GOT3 (cell line): ENCODE measurements at regions not wholly inside any gene's neighbourhood (a gene's known extent, or its start where the extent isn't known, plus 50 kb on each side); places are given as distances from the start of the nearest gene placed in this dataset.

Source experiments
- DNase-seq: peaks from one replicate; lab custom pipeline; 2025; ENCODE audit warnings: mixed read lengths; lab: John Stamatoyannopoulos, UW

DNA sequence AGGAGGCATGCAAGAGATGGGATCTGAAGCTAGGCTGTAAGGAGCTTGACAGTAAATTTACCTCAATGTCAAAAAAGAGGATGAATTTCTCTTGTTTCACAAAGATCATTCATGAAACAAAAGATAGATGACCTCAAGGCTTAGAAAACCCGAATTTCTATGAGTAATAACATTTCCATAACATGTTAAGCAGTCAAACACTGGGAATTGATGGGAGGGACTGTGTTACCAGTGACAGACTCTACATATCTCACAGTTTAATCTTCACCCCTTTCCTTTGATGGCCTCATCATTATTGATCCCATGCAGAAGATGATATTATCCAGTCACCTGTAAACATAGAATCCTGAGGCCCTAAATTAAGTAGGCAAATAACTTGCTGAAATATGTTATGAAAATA, 53.5 kb upstream of the VGLL3 start:
- DNase-seq, result no peak

DNA sequence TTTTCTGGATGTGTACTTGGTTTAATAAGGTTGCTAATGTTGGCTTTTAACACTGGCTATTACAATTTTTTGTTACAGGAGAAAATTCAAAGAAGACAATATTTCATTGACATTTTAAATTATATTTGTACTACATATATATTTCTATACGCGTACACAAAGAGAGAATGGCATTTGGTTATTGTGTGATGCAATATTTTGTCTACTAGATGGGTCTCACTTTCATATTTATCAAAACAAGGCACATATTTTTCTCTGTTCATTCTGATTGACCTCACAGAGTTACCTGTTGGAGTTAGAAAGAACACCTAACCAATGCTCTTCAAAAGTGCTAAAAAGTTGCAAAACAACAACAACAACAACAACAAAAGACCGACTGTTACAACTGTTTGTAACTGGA, 50.2 kb upstream of the VGLL3 start:
- DNase-seq, result no peak
